ENCODE measurements at regions not wholly inside any gene's neighbourhood (a gene's known extent, or its start where the extent isn't known, plus 50 kb on each side); places are given as distances from the start of the nearest gene placed in this dataset.
"Not testable (repeated sequence)": the region's sequence is repeated elsewhere in the genome, so short reads cannot be mapped to it uniquely, and the experiment has no call there.

GRCh38 chr21:21860888-21861287, 862.7 kb downstream of the NCAM2 start:
- DNase-seq, result no peak

- no peak for DNase-seq
These were observed 866.2 kb downstream of the NCAM2 start for GRCh38 chr21:21864321-21864840.

- DNase-seq, result no peak
These were observed 899.2 kb downstream of the NCAM2 start for GRCh38 chr21:21897275-21897883.

GRCh38 chr21:21898801-21899200, 900.6 kb downstream of the NCAM2 start:
- no peak for DNase-seq

GRCh38 chr21:21902416-21902815, 904.2 kb downstream of the NCAM2 start:
- DNase-seq, result not testable (repeated sequence)

- no peak for DNase-seq
These were observed 909.1 kb downstream of the NCAM2 start for GRCh38 chr21:21907271-21907670.

GRCh38 chr21:21915816-21916215, 917.6 kb downstream of the NCAM2 start:
- no peak for DNase-seq

- no peak for DNase-seq
These were observed 923.4 kb downstream of the NCAM2 start for GRCh38 chr21:21921410-21922232.

- DNase-seq, result no peak
These were observed 931.0 kb downstream of the NCAM2 start for GRCh38 chr21:21929226-21929625.

GRCh38 chr21:21929789-21930188, 931.6 kb downstream of the NCAM2 start:
- no peak for DNase-seq

- DNase-seq, result no peak
These were observed 954.4 kb downstream of the NCAM2 start for GRCh38 chr21:21952566-21952965.

- DNase-seq, result no peak
These were observed 957.0 kb downstream of the NCAM2 start for GRCh38 chr21:21955204-21955603.

GRCh38 chr21:21957490-21957889, 959.3 kb downstream of the NCAM2 start:
- DNase-seq, result no peak

- DNase-seq, result no peak
These were observed 965.7 kb downstream of the NCAM2 start for GRCh38 chr21:21963911-21964310.

- no peak for DNase-seq
These were observed 970.6 kb downstream of the NCAM2 start for GRCh38 chr21:21968810-21969209.

GRCh38 chr21:21969211-21969610, 971.0 kb downstream of the NCAM2 start:
- DNase-seq, result no peak

- no peak for DNase-seq
These were observed 973.2 kb downstream of the NCAM2 start for GRCh38 chr21:21971384-21971783.

GRCh38 chr21:21973806-21974205, 975.6 kb downstream of the NCAM2 start:
- DNase-seq, result no peak

GRCh38 chr21:21996891-21997290, 998.7 kb downstream of the NCAM2 start:
- no peak for DNase-seq

- DNase-seq, result no peak
These were observed 999.5 kb downstream of the NCAM2 start for GRCh38 chr21:21997390-21998333.

GRCh38 chr21:22019766-22020165, 1021.6 kb downstream of the NCAM2 start:
- DNase-seq, result no peak

GRCh38 chr21:22020221-22020620, 1022.0 kb downstream of the NCAM2 start:
- no peak for DNase-seq

- DNase-seq, result not testable (repeated sequence)
These were observed 1025.7 kb downstream of the NCAM2 start for GRCh38 chr21:22023896-22024295.
